Ishikawa (cell line): ENCODE measurements at regions not wholly inside any gene's neighbourhood (a gene's known extent, or its start where the extent isn't known, plus 50 kb on each side); places are given as distances from the start of the nearest gene placed in this dataset.

Source experiments
- CREB1 ChIP-seq: IDR thresholded peaks from 2 replicates; pipeline ENCODE4 v1.6.1; 2012; ENCODE audit warnings: low read depth
- MAX ChIP-seq: IDR thresholded peaks from 2 replicates; pipeline ENCODE4 v1.6.1; 2012
- TAF1 ChIP-seq: IDR thresholded peaks from 2 replicates; pipeline ENCODE4 v1.6.1; 2012; ENCODE audit warnings: low read depth, mild to moderate bottlenecking

- TF ChIP-seq MAX (no peak), CREB1 (no peak), TAF1 (no peak)
These were observed 174.9 kb downstream of the ARHGAP12 start for GRCh38 chr10:31753681-31754080.
